Keratinocyte (primary cell): ENCODE measurements at regions not wholly inside any gene's neighbourhood (a gene's known extent, or its start where the extent isn't known, plus 50 kb on each side); places are given as distances from the start of the nearest gene placed in this dataset.

ENCODE experiments used
- DNase-seq: peaks from one replicate; pipeline ENCODE4 v3.0.0-alpha.2; 2011; ENCODE audit warnings: low read depth, missing footprints, low spot score
- FAIRE-seq: peaks from 2 replicates; lab custom pipeline; 2011; peaks lifted over from hg19 to GRCh38; lab: Jason Lieb, UNC
- H2AFZ ChIP-seq: 2 replicates; pipeline ENCODE4 v1.6.0; 2012; ENCODE audit warnings: low read length, control low read depth, inconsistent platforms; ENCODE audit not compliant: control insufficient read depth
- H3K27ac ChIP-seq: 2 replicates; pipeline ENCODE4 v1.5.1; 2011; ENCODE audit warnings: low read length; ENCODE audit not compliant: control insufficient read depth, insufficient read depth
- H3K27me3 ChIP-seq: 3 replicates; pipeline ENCODE4 v1.6.0; 2011; ENCODE audit warnings: low read length; ENCODE audit not compliant: control insufficient read depth, insufficient read depth; ENCODE audit errors: extremely low read depth
- H3K36me3 ChIP-seq, 2 experiments: 2 replicates in 1 of 2; 3 replicates in 1 of 2; pipeline ENCODE4 v1.5.1; 2011; ENCODE audit warnings: low read length in 2 of 2, mild to moderate bottlenecking in 1 of 2; ENCODE audit not compliant: control insufficient read depth in 2 of 2, insufficient read depth in 2 of 2; ENCODE audit errors: extremely low read depth in 1 of 2
- H3K4me1 ChIP-seq: 3 replicates; pipeline ENCODE4 v1.5.1; 2011; ENCODE audit warnings: low read length; ENCODE audit not compliant: control insufficient read depth, insufficient read depth; ENCODE audit errors: extremely low read depth
- H3K4me2 ChIP-seq: 3 replicates; pipeline ENCODE4 v1.6.0; 2011; ENCODE audit warnings: low read depth, low read length; ENCODE audit not compliant: control insufficient read depth, insufficient read depth; ENCODE audit errors: extremely low read depth
- H3K4me3 ChIP-seq, 3 experiments: fragments of 200-600 bp in 1 of 3; sonication (generic) in 1 of 3; 2 replicates in 2 of 3; 3 replicates in 1 of 3; pipeline ENCODE4 v1.5.1; 2011 to 2016; ENCODE audit warnings: low read length in 3 of 3, mild to moderate bottlenecking in 3 of 3, control low read depth in 2 of 3, inconsistent platforms in 1 of 3, low read depth in 1 of 3, mixed read lengths in 1 of 3, mixed run types in 1 of 3, moderate library complexity in 1 of 3; ENCODE audit not compliant: control insufficient read depth in 2 of 3, insufficient read depth in 2 of 3; ENCODE audit errors: extremely low read depth in 1 of 3
- H3K79me2 ChIP-seq: 2 replicates; pipeline ENCODE4 v1.6.0; 2012; ENCODE audit warnings: low read length; ENCODE audit not compliant: control insufficient read depth, insufficient read depth
- H3K9ac ChIP-seq: 3 replicates; pipeline ENCODE4 v1.6.0; 2011; ENCODE audit warnings: low read length; ENCODE audit not compliant: control insufficient read depth, insufficient read depth; ENCODE audit errors: extremely low read depth
- H3K9me1 ChIP-seq: 3 replicates; pipeline ENCODE4 v1.6.0; 2011; ENCODE audit warnings: low read length; ENCODE audit not compliant: control insufficient read depth, insufficient read depth; ENCODE audit errors: extremely low read depth
- H3K9me3 ChIP-seq: 2 replicates; pipeline ENCODE4 v1.5.1; 2012; ENCODE audit warnings: low read depth, low read length; ENCODE audit not compliant: control insufficient read depth
- H4K20me1 ChIP-seq: 3 replicates; pipeline ENCODE4 v1.6.0; 2011; ENCODE audit warnings: low read length; ENCODE audit not compliant: control insufficient read depth, insufficient read depth; ENCODE audit errors: extremely low read depth
- EZH2 ChIP-seq: IDR thresholded peaks from one replicate; pipeline ENCODE4 v1.6.1; 2012; ENCODE audit warnings: inconsistent platforms, mild to moderate bottlenecking, low read length, moderate library complexity
- dilution Hi-C: fragments of 300-500 bp; cut with MboI; formaldehyde crosslinking; loops from one replicate; pipeline ENCODE4 v1.7.0; 2020; ENCODE audit warnings: low sequenced_read_pairs; ENCODE audit not compliant: extremely low pct_ligation_motif_present
- TF ChIP-seq, protein P1 (sequence below), 3 experiments: IDR thresholded peaks in 1 of 3; conservative IDR thresholded peaks in 1 of 3; optimal IDR thresholded peaks in 1 of 3; 2 replicates in 2 of 3; 3 replicates in 1 of 3; pipeline versions ENCODE3 to v1.5.1; 2011; ENCODE audit warnings: low read length in 3 of 3, mild to moderate bottlenecking in 3 of 3, moderate library complexity in 2 of 3, control low read depth in 1 of 3, inconsistent platforms in 1 of 3; ENCODE audit not compliant: insufficient read depth in 2 of 3; ENCODE audit errors: extremely low read depth in 1 of 3

- Histone ChIP-seq H2AFZ (no peak overlapping the region), H3K27ac (no peak overlapping the region), H3K36me3 (no peaks in the 10 kb centered on the region), H3K79me2 (no peaks in the 10 kb centered on the region), H3K27me3 (no peaks in the 10 kb centered on the region), H3K9me1 (no peaks in the 10 kb centered on the region), H3K9ac (no peak overlapping the region), H3K4me3 (no peak overlapping the region), H3K4me1 (peaks cover 14% of the 10 kb centered on the region), H4K20me1 (no peaks in the 10 kb centered on the region), H3K4me2 (no peak overlapping the region), H3K9me3 (no peaks in the 10 kb centered on the region)
- FAIRE-seq (no peak), DNase-seq (no peak)
- TF ChIP-seq, protein P1, sequence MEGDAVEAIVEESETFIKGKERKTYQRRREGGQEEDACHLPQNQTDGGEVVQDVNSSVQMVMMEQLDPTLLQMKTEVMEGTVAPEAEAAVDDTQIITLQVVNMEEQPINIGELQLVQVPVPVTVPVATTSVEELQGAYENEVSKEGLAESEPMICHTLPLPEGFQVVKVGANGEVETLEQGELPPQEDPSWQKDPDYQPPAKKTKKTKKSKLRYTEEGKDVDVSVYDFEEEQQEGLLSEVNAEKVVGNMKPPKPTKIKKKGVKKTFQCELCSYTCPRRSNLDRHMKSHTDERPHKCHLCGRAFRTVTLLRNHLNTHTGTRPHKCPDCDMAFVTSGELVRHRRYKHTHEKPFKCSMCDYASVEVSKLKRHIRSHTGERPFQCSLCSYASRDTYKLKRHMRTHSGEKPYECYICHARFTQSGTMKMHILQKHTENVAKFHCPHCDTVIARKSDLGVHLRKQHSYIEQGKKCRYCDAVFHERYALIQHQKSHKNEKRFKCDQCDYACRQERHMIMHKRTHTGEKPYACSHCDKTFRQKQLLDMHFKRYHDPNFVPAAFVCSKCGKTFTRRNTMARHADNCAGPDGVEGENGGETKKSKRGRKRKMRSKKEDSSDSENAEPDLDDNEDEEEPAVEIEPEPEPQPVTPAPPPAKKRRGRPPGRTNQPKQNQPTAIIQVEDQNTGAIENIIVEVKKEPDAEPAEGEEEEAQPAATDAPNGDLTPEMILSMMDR (optimal IDR thresholded peaks at IDR 0.05 in 1 of 3, IDR thresholded peaks at IDR 0.05 in 1 of 3, conservative IDR thresholded peaks at IDR 0.05 in 1 of 3; ENCODE audit: extremely low read depth in 1 of 3, insufficient read depth in 2 of 3, low read length in 3 of 3), result no peak
- TF ChIP-seq EZH2, result no peak
- dilution Hi-C loops, result no loop called here
Observed at GRCh38 chr3:101976473-101976872, 127.2 kb downstream of the NFKBIZ start.

DNA sequence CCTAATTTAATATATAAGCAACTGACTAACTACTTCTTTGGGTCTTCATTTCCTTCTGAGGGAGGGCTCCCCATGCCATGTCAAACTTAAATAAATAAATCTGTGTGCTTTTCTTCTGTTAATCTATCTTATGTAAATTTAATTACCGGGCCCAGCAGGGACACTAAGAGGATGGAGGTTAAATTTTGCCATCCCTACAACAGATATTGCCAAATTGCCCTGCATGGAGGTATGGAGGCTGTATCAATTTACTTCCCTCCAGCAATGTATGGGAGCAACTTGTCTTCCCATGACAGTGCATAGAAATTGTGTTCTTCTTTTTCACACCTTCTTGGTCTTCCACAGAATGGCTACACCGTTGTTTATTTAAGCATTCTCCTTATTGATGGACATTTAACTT, 129.0 kb downstream of the NFKBIZ start:
- Histone ChIP-seq H3K4me2 (no peak overlapping the region), H3K9me1 (no peaks in the 10 kb centered on the region), H3K4me3 (no peak overlapping the region), H3K36me3 (no peaks in the 10 kb centered on the region), H4K20me1 (no peaks in the 10 kb centered on the region), H3K27me3 (no peaks in the 10 kb centered on the region), H3K79me2 (no peaks in the 10 kb centered on the region), H3K27ac (no peak overlapping the region), H2AFZ (no peak overlapping the region), H3K4me1 (peaks cover under 1% of the 10 kb centered on the region), H3K9me3 (no peaks in the 10 kb centered on the region), H3K9ac (no peak overlapping the region)
- DNase-seq (no peak), FAIRE-seq (no peak)
- dilution Hi-C loops, result no loop called here
- no peak for TF ChIP-seq EZH2
- TF ChIP-seq, protein P1 (optimal IDR thresholded peaks at IDR 0.05 in 1 of 3, IDR thresholded peaks at IDR 0.05 in 1 of 3, conservative IDR thresholded peaks at IDR 0.05 in 1 of 3; ENCODE audit: extremely low read depth in 1 of 3, insufficient read depth in 2 of 3, low read length in 3 of 3), result no peak
